C4-2B (cell line): ENCODE measurements at regions not wholly inside any gene's neighbourhood (a gene's known extent, or its start where the extent isn't known, plus 50 kb on each side); places are given as distances from the start of the nearest gene placed in this dataset.

ENCODE experiments used
- ZFX ChIP-seq: fragments of 450-650 bp; IDR thresholded peaks from 2 replicates; pipeline ENCODE4 v1.6.1; 2017
- TF ChIP-seq, protein P1 (sequence below): fragments of 450-650 bp; conservative IDR thresholded peaks from 2 replicates; pipeline ENCODE4 v1.5.1; 2017; ENCODE audit warnings: mild to moderate bottlenecking

DNA sequence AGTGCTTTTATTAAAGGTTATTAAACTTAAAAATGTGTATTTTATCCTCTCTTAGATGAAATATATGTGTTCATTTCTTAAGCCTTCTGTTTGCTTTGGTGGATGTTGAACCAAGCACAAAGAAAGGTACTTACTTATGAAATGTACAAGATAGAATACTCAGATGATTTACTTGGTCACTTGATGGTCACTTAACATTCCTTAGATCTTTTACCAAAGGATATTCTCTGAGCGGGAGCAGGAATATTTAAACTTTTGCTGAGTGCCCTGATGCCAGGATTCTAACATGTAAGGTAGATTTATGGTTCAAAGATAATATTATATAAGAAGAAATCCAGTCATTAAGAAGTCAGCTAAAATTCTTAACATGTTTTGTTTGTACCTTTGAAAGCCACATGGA is 193.5 kb upstream of the ZEB2 start:
- TF ChIP-seq, protein P1, sequence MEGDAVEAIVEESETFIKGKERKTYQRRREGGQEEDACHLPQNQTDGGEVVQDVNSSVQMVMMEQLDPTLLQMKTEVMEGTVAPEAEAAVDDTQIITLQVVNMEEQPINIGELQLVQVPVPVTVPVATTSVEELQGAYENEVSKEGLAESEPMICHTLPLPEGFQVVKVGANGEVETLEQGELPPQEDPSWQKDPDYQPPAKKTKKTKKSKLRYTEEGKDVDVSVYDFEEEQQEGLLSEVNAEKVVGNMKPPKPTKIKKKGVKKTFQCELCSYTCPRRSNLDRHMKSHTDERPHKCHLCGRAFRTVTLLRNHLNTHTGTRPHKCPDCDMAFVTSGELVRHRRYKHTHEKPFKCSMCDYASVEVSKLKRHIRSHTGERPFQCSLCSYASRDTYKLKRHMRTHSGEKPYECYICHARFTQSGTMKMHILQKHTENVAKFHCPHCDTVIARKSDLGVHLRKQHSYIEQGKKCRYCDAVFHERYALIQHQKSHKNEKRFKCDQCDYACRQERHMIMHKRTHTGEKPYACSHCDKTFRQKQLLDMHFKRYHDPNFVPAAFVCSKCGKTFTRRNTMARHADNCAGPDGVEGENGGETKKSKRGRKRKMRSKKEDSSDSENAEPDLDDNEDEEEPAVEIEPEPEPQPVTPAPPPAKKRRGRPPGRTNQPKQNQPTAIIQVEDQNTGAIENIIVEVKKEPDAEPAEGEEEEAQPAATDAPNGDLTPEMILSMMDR, result no peak
- TF ChIP-seq ZFX, result no peak
